ENCODE measurements at regions not wholly inside any gene's neighbourhood (a gene's known extent, or its start where the extent isn't known, plus 50 kb on each side); places are given as distances from the start of the nearest gene placed in this dataset.

GRCh38 chr4:116860891-116861290, 224.5 kb downstream of the TRAM1L1 start:
- Histone ChIP-seq H3K36me3 (ENCODE audit: insufficient read depth, low read length) (no peaks in the 10 kb centered on the region), H3K27me3 (ENCODE audit: insufficient read depth, low read length) (no peaks in the 10 kb centered on the region), H3K9me3 (ENCODE audit: low read length) (no peaks in the 10 kb centered on the region), H3K4me3 (ENCODE audit: low read length) (no peak overlapping the region), H3K4me1 (ENCODE audit: insufficient read depth, low read length) (no peaks in the 10 kb centered on the region), H2AFZ (ENCODE audit: low read depth, low read length) (no peak overlapping the region)

GRCh38 chr4:116849620-116850019, 235.8 kb downstream of the TRAM1L1 start:
- Histone ChIP-seq H3K27me3 (ENCODE audit: insufficient read depth, low read length) (no peaks in the 10 kb centered on the region), H3K4me3 (ENCODE audit: low read length) (no peak overlapping the region), H2AFZ (ENCODE audit: low read depth, low read length) (no peak overlapping the region), H3K4me1 (ENCODE audit: insufficient read depth, low read length) (no peaks in the 10 kb centered on the region), H3K36me3 (ENCODE audit: insufficient read depth, low read length) (no peaks in the 10 kb centered on the region), H3K9me3 (ENCODE audit: low read length) (no peaks in the 10 kb centered on the region)

- no peaks in the 10 kb centered on the region for H3K36me3 ChIP-seq (ENCODE audit: insufficient read depth, low read length)
- no peak overlapping the region for H2AFZ ChIP-seq (ENCODE audit: low read depth, low read length)
- H3K4me3 ChIP-seq (ENCODE audit: low read length): no peak overlapping the region
- H3K27me3 ChIP-seq (ENCODE audit: insufficient read depth, low read length): no peaks in the 10 kb centered on the region
- H3K4me1 ChIP-seq (ENCODE audit: insufficient read depth, low read length): no peaks in the 10 kb centered on the region
- H3K9me3 ChIP-seq (ENCODE audit: low read length): no peaks in the 10 kb centered on the region
Measured at GRCh38 chr4:116847616-116848015, 237.8 kb downstream of the TRAM1L1 start.

- no peak overlapping the region for H2AFZ ChIP-seq (ENCODE audit: low read depth, low read length)
- H3K27me3 ChIP-seq (ENCODE audit: insufficient read depth, low read length): no peaks in the 10 kb centered on the region
- H3K36me3 ChIP-seq (ENCODE audit: insufficient read depth, low read length): no peaks in the 10 kb centered on the region
- H3K9me3 ChIP-seq (ENCODE audit: low read length): no peaks in the 10 kb centered on the region
- H3K4me3 ChIP-seq (ENCODE audit: low read length): no peak overlapping the region
- H3K4me1 ChIP-seq (ENCODE audit: insufficient read depth, low read length): no peaks in the 10 kb centered on the region
Measured at GRCh38 chr4:116839826-116840225, 245.6 kb downstream of the TRAM1L1 start.

GRCh38 chr4:116838609-116839008, 246.8 kb downstream of the TRAM1L1 start:
- Histone ChIP-seq H3K27me3 (ENCODE audit: insufficient read depth, low read length) (no peaks in the 10 kb centered on the region), H3K4me1 (ENCODE audit: insufficient read depth, low read length) (no peaks in the 10 kb centered on the region)

GRCh38 chr4:116829187-116829586, 256.2 kb downstream of the TRAM1L1 start:
- H3K27me3 ChIP-seq (ENCODE audit: insufficient read depth, low read length): no peaks in the 10 kb centered on the region
- H3K4me3 ChIP-seq (ENCODE audit: low read length): no peak overlapping the region
- peaks cover 11% of the 10 kb centered on the region for H3K4me1 ChIP-seq (ENCODE audit: insufficient read depth, low read length)
- H3K36me3 ChIP-seq (ENCODE audit: insufficient read depth, low read length): no peaks in the 10 kb centered on the region
- no peak overlapping the region for H2AFZ ChIP-seq (ENCODE audit: low read depth, low read length)
- no peaks in the 10 kb centered on the region for H3K9me3 ChIP-seq (ENCODE audit: low read length)

More at GRCh38 chr4:116838609-116839008, 246.8 kb downstream of the TRAM1L1 start:
- Histone ChIP-seq H3K9me3 (ENCODE audit: low read length) (no peaks in the 10 kb centered on the region), H3K4me3 (ENCODE audit: low read length) (no peak overlapping the region), H2AFZ (ENCODE audit: low read depth, low read length) (no peak overlapping the region), H3K36me3 (ENCODE audit: insufficient read depth, low read length) (no peaks in the 10 kb centered on the region)

GRCh38 chr4:116824172-116824571, 261.2 kb downstream of the TRAM1L1 start:
- no peak overlapping the region for H2AFZ ChIP-seq (ENCODE audit: low read depth, low read length)
- H3K9me3 ChIP-seq (ENCODE audit: low read length): no peaks in the 10 kb centered on the region
- peaks cover 11% of the 10 kb centered on the region for H3K4me1 ChIP-seq (ENCODE audit: insufficient read depth, low read length)
- H3K27me3 ChIP-seq (ENCODE audit: insufficient read depth, low read length): no peaks in the 10 kb centered on the region
- no peaks in the 10 kb centered on the region for H3K36me3 ChIP-seq (ENCODE audit: insufficient read depth, low read length)
- H3K4me3 ChIP-seq (ENCODE audit: low read length): no peak overlapping the region

GRCh38 chr4:116811730-116812129, 273.6 kb downstream of the TRAM1L1 start:
- H3K9me3 ChIP-seq (ENCODE audit: low read length): no peaks in the 10 kb centered on the region
- H3K36me3 ChIP-seq (ENCODE audit: insufficient read depth, low read length): no peaks in the 10 kb centered on the region
- H3K27me3 ChIP-seq (ENCODE audit: insufficient read depth, low read length): no peaks in the 10 kb centered on the region
- H3K4me1 ChIP-seq (ENCODE audit: insufficient read depth, low read length): no peaks in the 10 kb centered on the region
- no peak overlapping the region for H2AFZ ChIP-seq (ENCODE audit: low read depth, low read length)
- H3K4me3 ChIP-seq (ENCODE audit: low read length): no peak overlapping the region

- no peaks in the 10 kb centered on the region for H3K9me3 ChIP-seq (ENCODE audit: low read length)
- no peaks in the 10 kb centered on the region for H3K27me3 ChIP-seq (ENCODE audit: insufficient read depth, low read length)
- no peak overlapping the region for H3K4me3 ChIP-seq (ENCODE audit: low read length)
- H3K4me1 ChIP-seq (ENCODE audit: insufficient read depth, low read length): peaks cover 5% of the 10 kb centered on the region
- no peak overlapping the region for H2AFZ ChIP-seq (ENCODE audit: low read depth, low read length)
- H3K36me3 ChIP-seq (ENCODE audit: insufficient read depth, low read length): no peaks in the 10 kb centered on the region
Measured at GRCh38 chr4:116796022-116796421, 289.4 kb downstream of the TRAM1L1 start.

- H2AFZ ChIP-seq (ENCODE audit: low read depth, low read length): no peak overlapping the region
- H3K4me1 ChIP-seq (ENCODE audit: insufficient read depth, low read length): no peaks in the 10 kb centered on the region
- no peaks in the 10 kb centered on the region for H3K27me3 ChIP-seq (ENCODE audit: insufficient read depth, low read length)
- no peaks in the 10 kb centered on the region for H3K9me3 ChIP-seq (ENCODE audit: low read length)
- H3K4me3 ChIP-seq (ENCODE audit: low read length): no peak overlapping the region
- no peaks in the 10 kb centered on the region for H3K36me3 ChIP-seq (ENCODE audit: insufficient read depth, low read length)
Measured at GRCh38 chr4:116788723-116789122, 296.7 kb downstream of the TRAM1L1 start.

- H3K4me3 ChIP-seq (ENCODE audit: low read length): no peak overlapping the region
- no peaks in the 10 kb centered on the region for H3K9me3 ChIP-seq (ENCODE audit: low read length)
- no peak overlapping the region for H2AFZ ChIP-seq (ENCODE audit: low read depth, low read length)
- H3K36me3 ChIP-seq (ENCODE audit: insufficient read depth, low read length): no peaks in the 10 kb centered on the region
- H3K27me3 ChIP-seq (ENCODE audit: insufficient read depth, low read length): no peaks in the 10 kb centered on the region
- H3K4me1 ChIP-seq (ENCODE audit: insufficient read depth, low read length): no peaks in the 10 kb centered on the region
Measured at GRCh38 chr4:116755051-116755450, 330.3 kb downstream of the TRAM1L1 start.

- Histone ChIP-seq H3K4me3 (ENCODE audit: low read length) (no peak overlapping the region), H3K27me3 (ENCODE audit: insufficient read depth, low read length) (no peaks in the 10 kb centered on the region), H3K4me1 (ENCODE audit: insufficient read depth, low read length) (no peaks in the 10 kb centered on the region), H3K9me3 (ENCODE audit: low read length) (no peaks in the 10 kb centered on the region), H3K36me3 (ENCODE audit: insufficient read depth, low read length) (no peaks in the 10 kb centered on the region), H2AFZ (ENCODE audit: low read depth, low read length) (no peak overlapping the region)
Measured at GRCh38 chr4:116752027-116752426, 333.3 kb downstream of the TRAM1L1 start.

GRCh38 chr4:116736756-116737155, 348.6 kb downstream of the TRAM1L1 start:
- Histone ChIP-seq H2AFZ (ENCODE audit: low read depth, low read length) (no peak overlapping the region), H3K36me3 (ENCODE audit: insufficient read depth, low read length) (no peaks in the 10 kb centered on the region), H3K9me3 (ENCODE audit: low read length) (no peaks in the 10 kb centered on the region), H3K4me3 (ENCODE audit: low read length) (no peak overlapping the region), H3K4me1 (ENCODE audit: insufficient read depth, low read length) (no peaks in the 10 kb centered on the region), H3K27me3 (ENCODE audit: insufficient read depth, low read length) (no peaks in the 10 kb centered on the region)

GRCh38 chr4:116734178-116734577, 351.2 kb downstream of the TRAM1L1 start:
- Histone ChIP-seq H3K4me3 (ENCODE audit: low read length) (no peak overlapping the region), H3K27me3 (ENCODE audit: insufficient read depth, low read length) (no peaks in the 10 kb centered on the region), H3K36me3 (ENCODE audit: insufficient read depth, low read length) (no peaks in the 10 kb centered on the region), H2AFZ (ENCODE audit: low read depth, low read length) (no peak overlapping the region), H3K9me3 (ENCODE audit: low read length) (no peaks in the 10 kb centered on the region), H3K4me1 (ENCODE audit: insufficient read depth, low read length) (no peaks in the 10 kb centered on the region)

All from neuron (in vitro differentiated cells).